K562 (cell line): ENCODE measurements at regions not wholly inside any gene's neighbourhood (a gene's known extent, or its start where the extent isn't known, plus 50 kb on each side); places are given as distances from the start of the nearest gene placed in this dataset.

Experiments
- CEBPB ChIP-seq: fragments of 450-650 bp; IDR thresholded peaks from 2 replicates; pipeline ENCODE4 v1.6.1; 2016; ENCODE audit warnings: missing genetic modification characterization, missing compliant biosample characterization
- EZH2 ChIP-seq: IDR thresholded peaks from 2 replicates; pipeline ENCODE4 v1.6.1; 2012; ENCODE audit warnings: low read depth, mild to moderate bottlenecking, inconsistent platforms, low read length, borderline replicate concordance
- GABPB1 ChIP-seq: sonication (generic); formaldehyde crosslinking; IDR thresholded peaks from 2 replicates; pipeline ENCODE4 v1.8.0; 2022; ENCODE audit warnings: mild to moderate bottlenecking, missing genetic modification reagents
- POLR2AphosphoS5 ChIP-seq: IDR thresholded peaks from 2 replicates; pipeline ENCODE4 v1.6.1; 2011; ENCODE audit warnings: mild to moderate bottlenecking, low read depth, low read length, moderate library complexity; ENCODE audit not compliant: control insufficient read depth, insufficient read depth
- RB1 ChIP-seq: fragments of 450-650 bp; IDR thresholded peaks from 2 replicates; pipeline ENCODE4 v1.6.1; 2017; ENCODE audit warnings: low read depth, mild to moderate bottlenecking
- SP2 ChIP-seq: IDR thresholded peaks from 2 replicates; pipeline ENCODE4 v1.6.1; 2011; ENCODE audit warnings: mild to moderate bottlenecking, low read depth, low read length, moderate library complexity; ENCODE audit not compliant: poor library complexity, severe bottlenecking; ENCODE audit errors: extremely low read depth

- no peak for TF ChIP-seq SP2
- no peak for TF ChIP-seq POLR2AphosphoS5
- no peak for TF ChIP-seq GABPB1 (CRISPR knock-in tag)
- TF ChIP-seq EZH2, result no peak
- no peak for TF ChIP-seq CEBPB
- TF ChIP-seq RB1, result no peak
These were observed 131.9 kb upstream of the PCGF5 start for GRCh38 chr10:91088300-91089140.
